ENCODE measurements at regions not wholly inside any gene's neighbourhood (a gene's known extent, or its start where the extent isn't known, plus 50 kb on each side); places are given as distances from the start of the nearest gene placed in this dataset.

DNA sequence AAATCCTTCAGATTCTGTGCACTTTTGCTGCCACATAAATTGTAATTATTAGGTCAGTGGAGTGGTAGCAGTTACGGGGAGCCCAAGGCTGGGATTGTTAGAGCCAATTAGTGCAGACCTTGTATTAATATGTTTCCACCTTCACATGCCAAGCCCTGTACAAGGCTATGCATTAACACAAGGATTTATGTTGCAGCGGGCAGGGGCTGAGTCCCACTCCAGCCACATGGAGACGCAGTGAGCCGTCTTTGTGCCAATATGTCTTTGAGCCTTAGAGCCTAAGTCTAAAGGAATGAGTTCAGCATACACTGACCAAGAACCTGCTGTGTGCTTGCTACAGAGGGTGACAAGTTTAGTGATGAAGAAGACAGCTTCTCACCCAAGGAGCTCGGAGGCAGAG is 238.2 kb downstream of the TSN start:
- no peaks in the 10 kb centered on the region for H3K9me3 ChIP-seq (ENCODE audit: control extremely low read depth in 1 of 3, control insufficient read depth in 2 of 3, insufficient read depth in 1 of 3, low read length in 2 of 3)
- H3K4me3 ChIP-seq (ENCODE audit: control extremely low read depth in 1 of 5, extremely low read depth in 1 of 5, insufficient read depth in 1 of 5, low read depth in 2 of 5, low read length in 4 of 5) = no peak overlapping the region
- TF ChIP-seq EZH2 (IDR thresholded peaks at IDR 0.05; ENCODE audit: borderline replicate concordance, insufficient read depth, low read depth, low read length, poor library complexity, severe bottlenecking) = no peak
- TF ChIP-seq, protein P1, sequence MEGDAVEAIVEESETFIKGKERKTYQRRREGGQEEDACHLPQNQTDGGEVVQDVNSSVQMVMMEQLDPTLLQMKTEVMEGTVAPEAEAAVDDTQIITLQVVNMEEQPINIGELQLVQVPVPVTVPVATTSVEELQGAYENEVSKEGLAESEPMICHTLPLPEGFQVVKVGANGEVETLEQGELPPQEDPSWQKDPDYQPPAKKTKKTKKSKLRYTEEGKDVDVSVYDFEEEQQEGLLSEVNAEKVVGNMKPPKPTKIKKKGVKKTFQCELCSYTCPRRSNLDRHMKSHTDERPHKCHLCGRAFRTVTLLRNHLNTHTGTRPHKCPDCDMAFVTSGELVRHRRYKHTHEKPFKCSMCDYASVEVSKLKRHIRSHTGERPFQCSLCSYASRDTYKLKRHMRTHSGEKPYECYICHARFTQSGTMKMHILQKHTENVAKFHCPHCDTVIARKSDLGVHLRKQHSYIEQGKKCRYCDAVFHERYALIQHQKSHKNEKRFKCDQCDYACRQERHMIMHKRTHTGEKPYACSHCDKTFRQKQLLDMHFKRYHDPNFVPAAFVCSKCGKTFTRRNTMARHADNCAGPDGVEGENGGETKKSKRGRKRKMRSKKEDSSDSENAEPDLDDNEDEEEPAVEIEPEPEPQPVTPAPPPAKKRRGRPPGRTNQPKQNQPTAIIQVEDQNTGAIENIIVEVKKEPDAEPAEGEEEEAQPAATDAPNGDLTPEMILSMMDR (IDR thresholded peaks at IDR 0.05) = no peak
- DNase-seq (no peak), ATAC-seq (ENCODE audit: low read depth) (no peak)
- WGBS (ENCODE audit: insufficient coverage) = 87% methylated on average over 3 of the region's 5 CpGs
- no peaks in the 10 kb centered on the region for H3K4me1 Mint-ChIP-seq
- no peaks in the 10 kb centered on the region for H3K27me3 ChIP-seq (replicated peaks in 1 of 4; ENCODE audit: control extremely low read depth in 1 of 4, control insufficient read depth in 3 of 4, insufficient read depth in 4 of 4, low read length in 3 of 4)
- no peak overlapping the region for H3K4me3 Mint-ChIP-seq
- H3K79me2 ChIP-seq (ENCODE audit: control insufficient read depth, insufficient read depth, low read length) = no peaks in the 10 kb centered on the region
- no peak overlapping the region for H3K27ac Mint-ChIP-seq
- ChIA-PET CTCF (no interaction called here), POLR2A (no interaction called here)
- H3K4me1 ChIP-seq (ENCODE audit: control insufficient read depth in 2 of 2, insufficient read depth in 2 of 2, low read length in 2 of 2) = no peaks in the 10 kb centered on the region
- H3K4me2 ChIP-seq (replicated peaks; ENCODE audit: low read depth, low read length, poor library complexity, severe bottlenecking) = no peak overlapping the region
- no peaks in the 10 kb centered on the region for H3K36me3 ChIP-seq (replicated peaks in 1 of 2; ENCODE audit: control extremely low read depth in 1 of 2, control insufficient read depth in 1 of 2, extremely low read depth in 1 of 2, insufficient read depth in 2 of 2, low read length in 1 of 2)
- H3K9ac ChIP-seq (ENCODE audit: low read length) = no peak overlapping the region
- H3K27ac ChIP-seq (ENCODE audit: low read length in 2 of 2) = no peak overlapping the region
- no peaks in the 10 kb centered on the region for H4K20me1 ChIP-seq (ENCODE audit: control insufficient read depth, insufficient read depth, low read length, poor library complexity, severe bottlenecking)
- peaks cover 5% of the 10 kb centered on the region for H3K27me3 Mint-ChIP-seq
- no peak overlapping the region for H2AFZ ChIP-seq (ENCODE audit: insufficient read depth, low read depth, low read length, poor library complexity, severe bottlenecking)
- no peaks in the 10 kb centered on the region for H3K9me3 Mint-ChIP-seq (ENCODE audit: insufficient read depth)
- intact Hi-C loops (cut with micrococcal nuclease) = no loop called here

DNA sequence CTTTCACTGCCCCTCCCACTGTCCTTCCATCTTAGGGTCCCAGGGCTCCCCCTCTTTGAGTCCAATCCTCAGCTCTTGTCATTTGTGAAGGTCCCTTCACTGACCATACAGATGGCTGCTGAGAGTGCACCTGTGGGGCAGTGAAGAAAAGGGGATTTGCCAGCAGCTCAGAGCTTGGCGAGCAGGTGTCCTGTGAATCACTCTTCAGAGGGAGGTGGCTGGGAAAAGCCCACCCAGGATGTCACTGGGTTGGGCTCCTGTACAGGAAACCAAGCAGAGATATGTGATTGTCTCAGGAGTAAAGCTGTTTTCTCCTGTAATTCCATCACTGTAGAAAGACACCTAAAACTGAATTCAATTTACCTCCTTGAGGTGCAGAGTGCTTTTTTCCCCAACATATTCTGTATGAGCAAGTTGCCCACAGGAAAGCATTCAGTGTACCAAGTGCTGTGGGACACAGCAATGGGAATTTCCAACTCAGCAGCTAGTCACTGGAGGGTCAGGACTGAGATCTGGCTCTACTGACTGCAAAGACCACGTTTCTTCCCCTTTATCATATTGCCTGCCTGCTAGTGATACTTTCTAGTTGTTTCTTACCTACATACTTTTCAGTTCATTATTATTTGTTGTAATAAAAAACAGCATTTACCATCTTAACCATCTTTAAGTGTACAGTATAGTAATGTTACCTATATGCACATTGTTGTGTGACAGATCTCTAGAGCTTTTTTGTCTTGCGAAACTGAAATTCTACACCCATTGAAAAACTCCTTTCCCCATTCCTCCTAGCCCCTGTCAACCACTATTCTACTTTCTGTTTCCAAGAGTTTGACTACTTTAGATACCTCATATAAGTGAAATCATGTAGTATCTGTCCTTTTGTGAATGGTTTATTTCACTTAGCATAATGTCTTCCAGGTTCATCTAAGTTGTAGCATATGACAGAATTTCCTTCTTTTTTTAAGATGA is 239.1 kb downstream of the TSN start:
- Histone ChIP-seq H3K4me2 (replicated peaks; ENCODE audit: low read depth, low read length, poor library complexity, severe bottlenecking) (no peak overlapping the region), H3K79me2 (ENCODE audit: control insufficient read depth, insufficient read depth, low read length) (no peaks in the 10 kb centered on the region), H3K4me3 (ENCODE audit: control extremely low read depth in 1 of 5, extremely low read depth in 1 of 5, insufficient read depth in 1 of 5, low read depth in 2 of 5, low read length in 4 of 5) (no peak overlapping the region), H3K36me3 (replicated peaks in 1 of 2; ENCODE audit: control extremely low read depth in 1 of 2, control insufficient read depth in 1 of 2, extremely low read depth in 1 of 2, insufficient read depth in 2 of 2, low read length in 1 of 2) (no peaks in the 10 kb centered on the region), H3K27me3 (replicated peaks in 1 of 4; ENCODE audit: control extremely low read depth in 1 of 4, control insufficient read depth in 3 of 4, insufficient read depth in 4 of 4, low read length in 3 of 4) (no peaks in the 10 kb centered on the region), H2AFZ (ENCODE audit: insufficient read depth, low read depth, low read length, poor library complexity, severe bottlenecking) (no peak overlapping the region), H3K27ac (ENCODE audit: low read length in 2 of 2) (no peak overlapping the region), H3K4me1 (ENCODE audit: control insufficient read depth in 2 of 2, insufficient read depth in 2 of 2, low read length in 2 of 2) (no peaks in the 10 kb centered on the region), H3K9ac (ENCODE audit: low read length) (no peak overlapping the region), H3K9me3 (ENCODE audit: control extremely low read depth in 1 of 3, control insufficient read depth in 2 of 3, insufficient read depth in 1 of 3, low read length in 2 of 3) (no peaks in the 10 kb centered on the region), H4K20me1 (ENCODE audit: control insufficient read depth, insufficient read depth, low read length, poor library complexity, severe bottlenecking) (no peaks in the 10 kb centered on the region)
- Mint-ChIP-seq H3K4me3 (no peak overlapping the region), H3K27me3 (peaks cover 5% of the 10 kb centered on the region), H3K9me3 (ENCODE audit: insufficient read depth) (no peaks in the 10 kb centered on the region), H3K27ac (no peak overlapping the region), H3K4me1 (no peaks in the 10 kb centered on the region)
- no peak for ATAC-seq (ENCODE audit: low read depth)
- intact Hi-C loops (cut with micrococcal nuclease) = no loop called here
- ChIA-PET POLR2A (no interaction called here), CTCF (no interaction called here)
- WGBS (ENCODE audit: insufficient coverage) = no CpG with 5 or more reads among the region's 3 CpGs
- no peak for DNase-seq
- TF ChIP-seq, protein P1 (IDR thresholded peaks at IDR 0.05) = no peak
- TF ChIP-seq EZH2 (IDR thresholded peaks at IDR 0.05; ENCODE audit: borderline replicate concordance, insufficient read depth, low read depth, low read length, poor library complexity, severe bottlenecking) = no peak
